ENCODE measurements at regions not wholly inside any gene's neighbourhood (a gene's known extent, or its start where the extent isn't known, plus 50 kb on each side); places are given as distances from the start of the nearest gene placed in this dataset.
"Not testable (repeated sequence)": the region's sequence is repeated elsewhere in the genome, so short reads cannot be mapped to it uniquely, and the experiment has no call there.

DNA sequence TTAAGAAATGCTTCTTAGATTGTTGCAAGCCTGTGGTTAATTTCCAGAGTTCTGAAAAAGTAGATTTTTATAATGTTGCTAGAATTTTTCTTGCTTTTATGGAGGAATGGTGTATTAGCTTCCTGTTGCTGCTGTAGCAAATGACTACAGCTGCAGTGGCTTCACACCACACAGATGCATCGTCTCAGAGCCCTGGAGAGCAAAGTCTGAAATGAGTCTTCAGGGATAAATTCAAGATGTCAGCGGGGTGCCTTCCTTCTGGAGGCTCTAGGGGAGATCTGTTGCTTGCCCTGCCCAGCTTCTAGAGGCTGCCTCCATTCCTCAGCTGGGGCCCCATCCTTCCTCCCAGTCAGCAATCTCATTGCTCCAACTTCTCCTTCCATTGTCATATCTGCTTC is 187.8 kb downstream of the ZNF516 start:
- no peak for DNase-seq

DNA sequence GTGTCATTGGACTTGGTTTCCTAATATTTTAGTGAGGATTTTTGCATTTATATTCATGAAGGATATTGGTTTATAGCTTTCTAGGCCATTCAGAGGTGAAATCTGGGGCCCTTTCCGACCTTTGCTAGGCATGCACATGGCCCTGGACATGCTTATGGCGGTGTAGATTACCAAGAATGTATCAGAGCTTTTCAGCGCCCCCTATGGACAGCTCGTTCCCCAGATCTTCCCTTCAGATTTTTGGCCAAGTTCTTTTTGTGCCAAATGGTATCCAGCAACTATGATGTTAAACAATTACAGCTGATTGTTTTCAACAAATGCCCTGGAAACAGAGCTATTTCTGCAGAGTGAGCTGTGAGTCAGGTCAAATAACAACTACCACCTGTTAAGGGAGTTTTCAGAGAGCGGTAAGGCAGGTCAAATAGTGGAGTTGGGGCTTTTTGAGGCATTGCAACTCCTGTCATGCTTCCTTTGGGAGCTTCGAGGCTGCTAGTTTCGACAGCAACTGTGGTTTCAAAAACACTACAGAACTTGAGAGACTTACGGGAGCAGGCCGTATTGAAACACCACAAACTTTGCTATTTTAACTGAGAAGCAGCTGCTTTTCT is 188.3 kb downstream of the ZNF516 start:
- DNase-seq, result no peak

DNA sequence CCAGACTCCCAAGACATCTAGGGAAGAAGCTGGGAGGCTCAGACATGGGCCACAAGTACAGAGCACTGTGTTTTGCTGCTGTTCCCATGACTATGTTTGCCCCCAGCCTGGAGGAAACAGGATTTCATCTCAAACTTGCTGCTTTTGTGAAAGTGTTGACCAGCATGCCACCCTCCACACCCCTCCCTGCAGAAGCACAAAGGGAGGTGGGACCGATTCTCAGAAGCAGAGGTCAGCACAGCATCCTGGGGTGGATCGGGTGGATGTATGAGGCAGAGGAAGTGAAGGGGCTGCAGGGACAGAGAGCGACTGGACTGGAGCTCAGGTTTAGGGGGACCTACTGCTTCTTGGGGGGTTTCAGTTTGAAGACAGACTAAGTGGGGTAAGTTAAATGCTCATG is 209.2 kb downstream of the ZNF516 start:
- DNase-seq, result no peak

DNA sequence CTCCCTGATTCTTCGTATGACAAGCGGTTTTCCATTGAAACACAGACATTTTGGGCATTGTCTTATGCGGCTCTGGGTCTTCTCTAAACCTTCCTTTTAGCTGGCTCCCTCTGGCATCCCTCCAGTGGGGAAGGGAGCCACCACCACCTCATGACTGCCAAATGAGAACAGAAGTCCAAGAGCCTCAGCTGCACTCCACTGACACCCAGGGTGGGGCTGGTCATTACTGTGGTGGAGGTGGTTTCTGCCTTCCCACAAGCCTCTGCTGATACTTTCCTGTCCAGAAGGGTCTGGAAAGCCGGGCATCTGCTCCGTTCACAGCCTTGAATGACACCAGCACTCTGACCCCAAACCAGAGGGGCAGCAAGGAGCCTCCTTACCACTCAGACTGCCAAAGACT is 213.5 kb downstream of the ZNF516 start:
- DNase-seq, result no peak

DNA sequence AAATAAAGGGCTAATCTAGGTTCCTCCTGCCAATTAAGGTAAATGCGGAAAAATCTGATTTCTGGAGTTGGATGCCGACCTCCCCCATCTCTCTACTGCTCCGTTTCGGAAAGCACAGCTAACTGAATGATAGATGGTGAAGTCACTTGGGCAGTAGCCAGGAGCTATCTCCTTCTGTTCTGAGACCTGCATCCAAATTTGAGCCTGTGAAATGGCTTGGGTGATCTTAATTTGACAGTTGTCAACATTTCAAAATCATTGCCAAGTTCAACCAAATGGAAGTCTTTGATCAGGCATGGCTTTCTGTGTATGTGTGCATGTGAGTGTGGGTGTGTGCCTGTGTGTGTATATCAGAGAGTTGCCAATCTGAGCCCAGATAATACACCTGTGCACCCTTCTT is 217.2 kb downstream of the ZNF516 start:
- DNase-seq, result no peak

DNA sequence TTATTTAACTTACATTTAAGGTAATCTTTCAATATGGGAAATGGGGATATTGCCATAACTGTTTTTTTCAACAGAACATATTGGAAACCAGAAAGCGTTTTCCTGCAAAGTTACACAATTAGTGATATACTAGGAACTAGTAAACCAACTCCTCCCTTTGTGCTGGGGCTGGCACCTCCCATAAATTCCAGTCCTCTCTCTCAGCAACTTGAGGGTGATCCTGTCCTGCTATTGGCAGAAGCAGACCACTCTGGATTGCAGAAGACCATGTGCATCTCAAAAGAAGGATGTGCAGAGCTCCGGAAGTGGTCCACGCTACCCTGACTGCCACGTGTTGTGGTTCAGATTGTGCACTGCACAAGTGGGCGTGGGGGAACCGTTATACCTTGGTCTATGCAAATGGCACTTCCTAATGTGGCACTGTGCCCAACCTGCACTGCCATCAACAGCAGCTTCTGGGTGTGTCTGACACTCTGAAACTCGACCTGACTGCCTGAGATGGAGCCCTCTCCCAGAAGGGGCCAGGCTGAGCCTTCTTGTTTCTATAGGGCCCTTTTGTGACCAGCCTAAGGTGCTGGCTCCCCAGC is 219.2 kb downstream of the ZNF516 start:
- no peak for DNase-seq

DNA sequence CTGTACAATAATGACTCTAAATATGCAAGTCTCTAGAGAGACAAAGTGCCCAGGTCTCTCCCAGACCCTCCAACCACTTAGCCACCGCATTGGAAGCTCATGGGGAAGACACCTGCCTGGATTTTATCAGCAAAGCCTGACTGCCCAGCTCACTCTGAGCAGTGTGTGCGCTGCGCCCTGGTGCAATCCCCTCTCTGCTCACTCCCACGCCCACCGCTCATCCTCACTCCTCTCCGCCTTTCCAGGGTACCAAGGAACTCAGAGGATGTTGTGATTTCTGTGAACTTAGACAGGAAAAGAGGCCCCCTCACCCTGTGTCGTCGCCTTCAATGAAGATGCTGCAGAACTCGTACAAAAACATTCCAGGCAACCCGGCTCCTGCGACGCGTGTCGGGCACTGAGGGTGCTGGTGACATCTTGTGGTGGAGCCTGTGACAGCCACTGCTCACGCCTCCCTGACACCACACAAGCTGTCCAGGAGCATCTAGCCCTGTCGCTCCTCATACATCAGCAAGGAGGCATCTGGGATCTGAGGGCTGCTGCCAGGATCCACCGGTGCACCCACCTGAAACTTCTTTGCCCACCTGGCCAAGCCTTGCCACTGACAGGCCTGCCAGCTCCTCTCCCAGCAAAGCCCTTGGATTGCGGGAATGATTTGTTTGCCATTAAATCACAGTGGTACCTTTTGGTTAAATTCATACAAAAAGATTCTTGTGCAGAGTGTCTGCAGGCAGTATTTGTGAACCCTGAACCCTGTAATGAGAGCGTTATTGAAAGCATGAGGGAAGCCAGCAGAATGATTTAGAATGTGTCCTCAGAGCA is 220.4 kb downstream of the ZNF516 start:
- no peak for DNase-seq

DNA sequence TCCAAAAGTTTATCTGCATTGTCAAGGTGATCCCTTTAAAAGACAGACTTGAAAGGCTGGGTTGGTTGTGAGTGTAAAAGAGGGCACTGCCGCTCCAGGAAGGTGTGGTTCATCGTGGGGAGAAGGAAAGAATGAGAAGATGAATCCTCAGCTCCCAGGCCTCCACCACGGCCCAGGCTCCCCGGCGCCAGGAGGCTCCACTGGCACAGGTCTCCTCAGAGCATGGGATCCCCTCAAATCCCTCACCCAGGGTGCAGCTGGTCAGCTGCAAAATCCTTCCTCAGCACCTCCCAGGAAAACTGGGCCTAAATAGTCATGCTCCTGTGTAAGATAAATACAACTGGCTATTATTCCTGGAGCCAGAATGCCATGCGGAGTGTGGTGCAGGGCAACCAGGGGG is 221.1 kb downstream of the ZNF516 start:
- no peak for DNase-seq

DNA sequence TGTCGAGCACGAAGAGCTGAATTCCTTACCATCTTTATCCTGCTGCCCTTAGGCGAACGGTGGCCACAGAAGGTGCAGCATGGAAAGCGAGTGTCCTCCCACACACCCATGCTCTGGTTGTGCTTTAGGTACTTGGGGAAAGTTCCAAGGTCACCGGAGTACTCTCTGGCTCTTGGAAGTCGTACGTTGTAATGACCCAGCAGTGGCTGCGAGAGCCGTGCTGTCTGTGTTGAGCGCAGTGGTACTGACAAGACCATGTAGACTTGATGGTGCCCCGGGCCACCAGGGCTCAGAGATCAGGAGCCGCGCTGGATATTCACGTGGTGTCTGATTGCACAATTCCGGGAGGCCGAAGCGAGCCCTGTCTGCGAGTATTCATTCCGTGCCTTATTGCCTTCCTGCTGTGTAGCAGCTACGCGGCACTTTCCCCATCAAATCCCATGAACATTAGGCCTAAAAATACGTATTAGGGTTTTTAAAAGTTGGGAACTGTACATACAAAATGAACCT is 222.0 kb downstream of the ZNF516 start:
- no peak for DNase-seq

DNA sequence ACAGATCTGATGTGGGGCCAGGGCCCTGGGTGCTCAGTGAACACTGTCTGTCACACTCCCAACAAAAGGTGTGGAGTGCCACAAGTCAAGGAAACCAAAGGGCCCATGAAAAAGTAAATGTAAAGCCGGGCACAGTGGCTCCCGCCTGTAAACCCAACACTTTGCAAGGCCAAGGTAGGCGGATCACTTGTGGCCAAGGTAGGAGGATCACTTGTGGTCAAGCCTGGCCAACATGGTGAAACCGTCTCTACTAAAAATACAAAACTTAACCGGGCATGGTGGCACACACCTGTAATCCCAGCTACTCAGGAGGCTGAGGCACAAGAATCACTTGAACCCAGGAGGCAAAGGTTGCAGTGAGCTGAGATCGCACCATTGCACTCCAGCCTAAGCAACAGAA is 227.6 kb downstream of the ZNF516 start:
- DNase-seq, result not testable (repeated sequence)

DNA sequence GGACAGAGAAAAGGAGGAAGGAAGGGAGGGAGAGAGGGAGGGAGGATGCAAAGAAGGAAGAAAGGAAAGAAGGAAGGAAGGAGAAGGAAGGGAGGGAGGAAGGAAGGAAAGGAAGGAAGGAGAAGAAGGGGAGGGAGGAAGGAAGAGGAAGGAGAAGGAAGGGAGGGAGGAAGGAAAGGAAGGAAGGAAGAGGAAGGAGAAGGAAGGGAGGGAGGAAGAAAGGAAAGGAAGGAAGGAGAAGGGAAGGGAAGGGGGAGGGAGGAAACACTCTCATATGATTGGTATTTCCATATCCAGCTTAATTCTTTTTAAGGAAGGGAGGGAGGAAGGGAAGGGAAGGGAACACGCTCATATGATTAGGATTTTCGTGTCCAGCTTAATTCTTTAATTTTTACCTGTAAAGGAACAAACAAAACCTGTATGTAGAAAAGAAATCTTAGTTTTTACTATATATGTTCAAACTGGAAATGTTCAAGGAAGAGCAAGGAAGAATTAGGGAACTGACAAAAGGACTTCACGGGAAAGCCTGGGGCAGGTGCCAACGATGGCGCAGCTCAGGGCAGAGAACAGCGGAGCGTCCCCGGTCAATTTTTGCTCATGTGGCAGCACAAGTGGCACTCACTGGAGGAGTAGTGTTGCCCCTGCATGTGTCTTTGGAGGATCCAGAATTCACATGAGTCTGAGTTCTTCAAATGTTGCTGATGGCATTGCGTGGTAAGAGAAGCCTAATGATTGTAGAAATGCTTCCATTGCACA is 228.6 kb downstream of the ZNF516 start:
- no peak for DNase-seq

DNA sequence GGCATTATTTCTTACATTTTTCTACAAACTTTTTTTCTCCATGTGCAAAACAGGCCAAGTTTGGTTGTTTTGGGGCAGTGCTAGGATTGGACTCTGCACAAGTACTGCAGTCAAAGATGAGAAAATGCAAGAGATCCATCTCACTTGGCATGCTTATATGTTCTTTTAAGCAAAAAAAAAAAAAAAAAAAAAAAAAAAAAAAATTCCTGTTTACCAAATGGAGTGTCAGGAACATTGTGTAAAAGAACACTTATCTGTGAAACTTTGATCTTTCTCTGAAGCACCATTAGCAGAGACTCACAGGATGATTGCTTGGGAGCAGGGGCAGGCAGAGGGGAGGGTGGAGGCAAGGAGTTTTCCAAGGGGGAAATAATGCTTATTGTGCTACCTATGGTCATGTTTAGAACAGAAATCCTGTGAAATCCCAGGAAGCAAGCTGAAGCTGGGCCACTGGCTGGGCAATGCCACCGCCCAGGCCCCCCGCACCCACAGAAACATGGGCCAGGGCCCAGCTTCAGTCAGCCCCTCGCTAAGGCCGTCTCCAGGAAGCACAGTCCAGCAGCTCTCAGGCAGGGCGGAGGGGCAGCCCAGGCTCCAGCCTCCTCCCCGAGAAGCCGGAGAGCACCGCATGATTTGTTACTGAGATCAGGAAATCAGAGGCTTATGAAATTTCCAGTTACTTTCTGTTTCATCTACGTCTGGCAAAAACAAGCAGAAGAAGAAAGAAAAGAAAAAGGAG is 229.4 kb downstream of the ZNF516 start:
- no peak for DNase-seq

DNA sequence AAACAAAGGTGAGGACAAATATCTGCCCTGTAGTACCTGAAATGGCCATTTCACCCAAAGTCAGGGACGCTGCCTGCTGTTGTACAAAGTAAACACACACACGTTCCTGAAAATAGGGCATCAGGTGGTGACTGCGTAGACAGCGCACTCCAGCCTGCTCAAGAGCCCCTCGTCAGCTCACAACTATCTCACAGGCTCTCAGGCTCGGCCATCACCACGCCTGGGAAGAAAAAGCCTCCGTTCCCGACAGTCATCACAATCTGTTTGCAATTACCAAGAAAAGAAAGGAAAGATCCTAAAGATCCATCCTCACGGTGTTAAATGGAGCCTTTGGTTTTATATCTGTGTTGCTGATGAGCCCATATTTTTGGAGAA is 230.2 kb downstream of the ZNF516 start:
- DNase-seq, result no peak

DNA sequence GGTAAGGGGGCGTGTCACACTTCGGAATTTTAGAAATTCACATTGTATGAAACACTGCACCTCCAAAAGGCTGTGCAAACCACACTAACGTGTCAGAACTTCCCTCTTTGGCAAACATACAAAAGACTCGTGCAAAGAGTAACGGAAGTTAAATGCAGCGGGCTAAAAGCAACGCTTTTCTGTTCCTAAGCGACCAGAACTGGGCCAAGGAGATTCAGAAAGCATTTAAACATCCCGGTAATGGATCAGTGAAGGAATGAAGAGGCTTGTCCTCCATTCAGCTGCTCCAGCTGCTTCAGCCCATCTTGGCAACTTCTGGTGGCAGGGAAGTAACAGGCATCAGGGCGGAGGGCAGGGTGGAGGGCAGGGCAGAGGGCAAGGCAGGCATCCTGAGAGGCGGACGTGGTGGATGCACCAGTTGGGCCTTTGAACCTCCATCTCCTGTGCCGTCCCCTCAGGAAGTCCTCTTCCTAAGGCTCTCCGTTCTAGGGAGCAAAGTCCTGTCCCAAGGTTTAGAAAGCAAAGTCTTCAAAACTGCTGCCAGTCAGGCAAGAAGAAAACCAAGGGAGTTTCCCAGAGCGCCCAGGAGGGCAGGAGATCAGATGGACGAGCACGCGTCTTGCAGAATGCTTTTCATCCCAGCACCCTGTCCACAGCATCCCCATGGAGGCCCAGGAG is 230.7 kb downstream of the ZNF516 start:
- DNase-seq, result no peak

DNA sequence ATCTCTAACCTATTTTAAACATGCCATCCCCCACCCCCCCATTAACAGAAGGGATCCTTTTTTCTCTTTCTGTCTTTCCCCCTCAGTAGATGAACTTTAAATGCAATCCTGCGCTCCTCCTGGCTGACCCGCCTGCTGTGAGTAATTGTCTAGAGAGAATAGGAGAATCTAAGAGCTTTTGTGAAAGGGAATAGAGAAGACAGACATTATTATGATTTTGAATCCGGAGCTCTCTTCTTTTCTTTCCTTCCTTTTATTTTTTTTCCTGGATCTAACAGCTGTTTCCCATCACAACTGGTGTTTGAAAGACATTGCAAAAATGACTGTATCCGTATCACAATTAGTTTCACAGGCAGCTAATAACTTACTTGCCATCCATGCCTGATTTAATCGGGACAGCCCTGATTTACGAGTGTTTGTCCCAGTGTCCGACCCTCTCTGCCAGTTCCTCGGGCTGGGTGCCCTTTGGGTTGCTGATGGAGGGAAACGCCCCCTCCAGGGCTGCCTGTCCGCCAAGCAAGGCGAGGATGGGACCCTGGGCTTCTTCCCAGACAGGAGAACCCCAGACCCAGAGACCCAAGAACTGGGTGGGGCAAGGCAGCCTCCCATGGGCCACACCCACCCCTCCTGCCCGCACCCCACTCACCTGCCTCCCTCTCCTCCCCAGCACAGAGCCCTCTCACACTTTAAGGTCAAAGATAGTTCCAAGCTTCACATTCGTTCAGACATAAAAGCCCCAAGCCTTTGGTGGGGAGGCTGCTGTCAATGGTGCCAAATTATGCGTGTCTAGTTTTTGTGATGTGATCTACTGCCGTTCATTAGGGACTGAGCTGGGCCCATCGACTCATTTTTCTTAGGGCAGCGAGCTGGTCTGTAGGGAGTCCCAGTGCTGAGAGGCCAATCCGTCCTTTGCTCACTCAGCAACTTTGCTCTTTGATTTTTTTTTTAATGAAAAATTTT is 231.7 kb downstream of the ZNF516 start:
- no peak for DNase-seq

DNA sequence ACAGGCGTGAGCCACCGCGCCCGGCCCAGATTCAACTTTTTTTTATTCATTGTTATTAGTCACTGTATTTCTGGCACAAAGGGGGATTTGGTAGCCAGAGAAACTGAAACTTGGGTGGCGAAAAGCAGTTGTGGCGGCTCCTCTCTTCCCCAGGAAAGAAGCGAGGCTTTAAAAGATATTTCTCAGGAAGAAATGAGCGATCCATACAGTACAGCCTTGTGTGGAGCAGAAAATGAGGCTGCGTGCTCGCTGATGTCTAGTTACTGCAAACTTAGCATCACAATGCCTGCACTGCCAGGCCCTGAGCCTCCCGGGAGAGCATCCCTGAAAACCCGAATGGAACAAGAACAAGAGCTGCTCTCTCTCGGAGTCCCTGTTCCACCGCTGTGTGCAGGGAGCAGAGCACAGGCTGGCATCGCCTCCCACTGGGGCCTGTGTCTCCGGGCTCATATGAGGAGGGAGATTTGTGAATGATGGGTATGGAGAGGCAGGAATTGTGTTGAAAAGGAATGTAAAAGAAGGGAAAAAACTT is 234.0 kb downstream of the ZNF516 start:
- DNase-seq, result no peak

DNA sequence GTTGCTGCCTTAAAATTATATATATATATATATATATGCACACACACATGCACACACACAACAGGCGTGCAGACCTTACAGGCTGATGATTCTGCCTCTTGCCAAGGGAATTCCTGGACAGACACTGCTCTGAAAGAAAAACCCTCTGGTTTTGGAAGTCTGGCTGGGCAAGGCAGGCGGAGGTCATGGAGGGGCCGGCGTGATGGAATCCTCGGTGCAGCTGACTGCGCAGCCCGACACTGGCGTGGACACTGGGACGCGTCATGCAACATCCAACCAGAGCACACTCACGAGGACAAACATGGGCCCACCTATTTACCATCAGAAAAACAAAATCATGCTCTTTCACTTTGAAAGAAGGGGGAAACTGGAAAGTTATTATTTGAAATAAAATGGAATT is 235.3 kb downstream of the ZNF516 start:
- DNase-seq, result no peak

DNA sequence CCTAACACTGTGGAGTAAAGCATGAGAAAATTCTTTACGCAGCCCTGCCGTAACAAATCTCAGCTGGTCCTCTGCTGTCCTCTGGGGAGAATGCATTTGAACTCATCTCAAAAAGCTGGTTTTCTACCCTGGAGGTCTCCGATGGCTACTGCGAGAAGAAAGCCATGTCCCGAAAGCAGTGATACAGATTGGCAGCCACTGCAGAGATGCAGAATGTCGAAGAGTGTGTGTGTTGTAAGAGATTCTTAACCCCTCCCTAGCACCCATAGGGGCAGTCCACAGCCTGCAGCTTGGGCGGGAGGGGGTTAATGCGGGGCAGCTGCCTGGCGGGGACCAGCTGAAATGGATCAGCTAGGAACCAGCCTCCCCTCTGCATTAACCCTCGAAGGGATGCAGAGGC is 235.9 kb downstream of the ZNF516 start:
- no peak for DNase-seq

DNA sequence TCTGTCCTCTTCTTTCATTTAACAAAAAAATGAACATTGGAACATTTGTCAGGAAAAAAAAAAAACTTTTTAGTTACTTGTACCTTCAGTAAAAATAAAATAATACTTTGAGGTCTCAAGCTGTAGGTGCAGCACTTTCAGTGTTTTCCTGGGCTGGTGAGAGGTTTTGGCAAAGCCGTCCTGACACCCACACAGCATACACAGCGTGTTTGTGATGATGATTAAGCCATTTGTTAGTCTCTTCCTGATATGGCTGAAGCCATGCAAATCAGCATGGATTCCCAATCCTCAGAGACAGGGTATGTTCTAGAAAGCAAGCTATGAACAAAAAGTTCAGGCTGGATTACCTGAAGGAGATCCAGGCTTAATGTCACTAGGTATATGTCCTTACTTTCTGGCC is 236.8 kb downstream of the ZNF516 start:
- no peak for DNase-seq

DNA sequence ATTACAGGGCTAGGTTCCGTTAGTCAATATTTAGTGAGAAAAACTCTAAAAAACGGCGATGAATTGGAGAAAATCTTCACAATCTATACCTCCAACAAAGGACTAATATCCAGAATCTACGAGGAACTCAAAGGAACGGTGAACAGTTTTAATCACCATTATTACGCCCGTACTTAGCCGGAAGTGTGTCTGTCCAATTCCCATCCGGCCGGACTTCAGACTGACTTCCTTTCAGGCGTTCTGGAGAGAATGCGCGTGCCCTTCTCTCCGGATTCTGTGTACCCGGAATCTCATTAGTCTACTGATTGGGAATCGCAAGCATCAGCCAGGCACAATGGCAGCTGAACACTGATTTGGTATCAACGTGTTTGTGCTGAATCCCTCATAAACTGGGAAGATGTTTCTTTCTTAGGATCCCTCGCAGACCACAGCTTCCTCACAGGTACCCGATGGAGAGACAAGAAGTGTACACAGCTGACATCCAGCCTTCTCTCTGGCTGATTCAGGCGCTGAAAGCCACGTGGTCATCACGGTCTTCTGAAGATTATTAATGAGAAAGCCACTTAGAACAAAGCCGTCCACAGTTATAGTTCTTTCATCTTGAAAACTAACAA is 239.9 kb downstream of the ZNF516 start:
- DNase-seq, result no peak
